Frontal cortex (tissue), 3 donors: ENCODE measurements at regions not wholly inside any gene's neighbourhood (a gene's known extent, or its start where the extent isn't known, plus 50 kb on each side); places are given as distances from the start of the nearest gene placed in this dataset.

ENCODE experiments used
- DNase-seq, 2 donors: peaks; one replicate each; pipeline ENCODE4 v3.0.0; 2012; ENCODE audit warnings: low spot score in 2 of 2
- FAIRE-seq: peaks from 2 replicates; lab custom pipeline; 2012; peaks lifted over from hg19 to GRCh38; lab: Jason Lieb, UNC
- donor health status: control.
- donor health status: control.
- donor health status: control.

DNA sequence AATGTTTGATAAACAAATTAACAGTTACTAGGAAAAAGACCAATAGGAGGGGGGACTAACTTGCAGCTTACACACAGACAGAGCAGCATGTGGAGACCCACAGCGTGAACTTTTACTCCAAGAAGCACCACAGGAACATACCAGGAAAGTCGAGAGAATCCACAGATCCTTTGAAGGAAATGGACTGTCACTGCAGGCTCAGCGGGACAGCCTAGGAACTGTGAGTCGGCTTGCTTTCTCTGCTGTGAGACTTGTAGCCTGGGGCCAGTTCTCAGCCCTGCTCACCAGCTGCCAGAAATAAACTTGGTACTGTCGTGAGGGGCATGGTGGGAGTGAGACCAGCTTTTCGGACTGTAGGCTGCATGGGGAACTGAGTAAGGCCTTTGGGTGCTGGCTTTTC lies 1211.5 kb downstream of the PCDH17 start:
- DNase-seq (no peak), FAIRE-seq (no peak)

DNA sequence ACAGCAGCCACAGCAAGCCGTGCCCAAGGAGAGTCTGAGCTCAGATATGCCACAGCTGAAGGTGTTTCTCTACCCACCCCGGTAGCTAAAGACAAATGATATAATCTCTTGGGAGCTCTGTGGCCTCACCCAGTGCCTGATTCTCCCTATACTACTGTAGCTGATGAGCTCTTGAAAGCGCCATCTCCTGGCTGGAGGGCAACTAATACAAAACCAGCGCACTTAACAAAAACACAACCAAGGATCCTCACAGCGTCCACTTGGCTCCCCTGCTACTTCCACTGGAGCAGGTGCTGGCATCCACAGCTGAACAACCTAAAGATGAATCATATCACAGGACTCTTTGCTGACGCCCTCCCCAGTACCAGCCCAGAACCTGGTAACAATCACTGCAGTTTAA lies 1212.0 kb downstream of the PCDH17 start:
- DNase-seq (no peak), FAIRE-seq (no peak)

DNA sequence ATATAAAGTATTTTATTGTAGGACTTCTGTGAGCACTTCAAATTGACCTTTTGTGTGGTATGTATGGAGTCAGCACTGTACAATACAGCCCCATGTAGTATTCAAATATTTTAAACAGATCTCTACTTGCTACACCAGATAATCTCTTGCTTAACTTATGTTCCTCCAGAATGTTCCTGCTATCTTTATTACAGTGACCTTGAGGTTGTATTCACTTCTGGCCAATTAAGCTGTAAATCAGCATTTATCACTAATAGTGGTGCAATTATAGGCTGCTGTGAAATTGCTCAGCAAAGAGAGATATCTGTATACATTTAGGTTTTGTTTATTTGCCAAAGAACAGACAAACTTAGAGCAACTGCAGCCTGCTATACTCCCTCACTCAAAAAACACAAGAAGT lies 1218.6 kb downstream of the PCDH17 start:
- FAIRE-seq, result no peak

DNA sequence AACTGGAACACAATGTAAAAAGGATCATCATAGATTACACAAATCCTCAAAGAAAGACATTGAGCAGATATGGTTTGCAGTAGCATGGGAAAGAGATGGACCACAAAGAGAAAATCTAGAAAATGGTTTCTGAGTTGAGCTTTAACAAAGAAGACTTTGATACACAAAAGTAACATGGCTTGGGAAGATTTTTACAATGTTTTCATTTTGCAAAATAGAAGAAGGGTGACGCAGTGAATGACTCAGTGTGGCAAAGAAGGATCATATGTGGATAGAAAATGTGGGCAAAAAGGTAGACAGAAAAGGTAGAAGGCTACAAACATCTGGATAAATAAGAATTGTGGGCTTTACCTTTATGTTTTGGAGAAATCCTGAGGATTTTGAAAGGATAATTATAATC lies 1220.5 kb downstream of the PCDH17 start:
- DNase-seq, result no peak
- FAIRE-seq, result no peak

More for the DNA sequence above, 1218.6 kb downstream of the PCDH17 start:
- no peak for DNase-seq

DNA sequence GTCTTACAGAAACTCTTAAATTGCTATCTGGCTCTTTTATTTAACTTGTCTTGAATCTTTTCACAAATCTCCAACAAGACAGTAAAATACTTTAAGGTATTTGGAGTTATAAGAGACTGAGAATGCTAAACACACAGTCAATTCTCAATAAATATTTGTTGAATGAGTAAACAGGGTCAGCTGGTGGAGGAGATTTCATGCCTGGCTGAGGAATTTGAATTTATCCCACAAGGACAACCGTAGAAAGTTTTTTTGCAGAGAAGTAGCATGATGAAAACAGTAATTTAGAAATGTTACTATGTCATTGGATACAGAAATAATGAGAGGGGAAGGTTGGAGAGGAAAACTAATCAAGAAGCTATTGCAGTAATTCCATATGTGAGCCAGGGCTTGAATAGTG lies 1223.7 kb downstream of the PCDH17 start:
- DNase-seq, result no peak
- no peak for FAIRE-seq

DNA sequence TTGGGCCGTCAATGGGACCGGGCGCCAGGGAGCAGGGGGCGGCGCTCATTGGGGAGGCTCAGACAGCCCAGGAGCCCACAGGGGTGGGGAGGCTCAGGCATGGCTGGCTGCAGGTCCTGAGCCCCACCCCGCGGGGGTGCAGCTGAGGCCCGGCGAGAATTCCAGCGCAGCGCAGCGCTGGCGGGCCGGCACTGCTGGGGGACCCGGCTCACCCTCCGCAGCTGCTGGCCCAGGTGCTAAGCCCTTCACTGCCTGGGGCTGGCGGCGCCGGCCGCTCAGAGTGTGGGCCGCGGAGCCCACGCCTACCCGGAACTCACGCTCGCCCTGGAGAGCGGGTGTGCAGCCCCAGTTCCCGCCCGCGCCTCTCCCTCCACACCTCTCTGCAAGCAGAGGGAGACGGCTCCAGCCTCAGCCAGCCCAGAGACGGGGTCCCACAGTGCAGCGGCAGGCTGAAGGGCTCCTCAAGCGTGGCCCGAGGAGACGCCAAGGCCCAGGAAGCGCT lies 1227.4 kb downstream of the PCDH17 start:
- FAIRE-seq (no peak), DNase-seq (no peak)

DNA sequence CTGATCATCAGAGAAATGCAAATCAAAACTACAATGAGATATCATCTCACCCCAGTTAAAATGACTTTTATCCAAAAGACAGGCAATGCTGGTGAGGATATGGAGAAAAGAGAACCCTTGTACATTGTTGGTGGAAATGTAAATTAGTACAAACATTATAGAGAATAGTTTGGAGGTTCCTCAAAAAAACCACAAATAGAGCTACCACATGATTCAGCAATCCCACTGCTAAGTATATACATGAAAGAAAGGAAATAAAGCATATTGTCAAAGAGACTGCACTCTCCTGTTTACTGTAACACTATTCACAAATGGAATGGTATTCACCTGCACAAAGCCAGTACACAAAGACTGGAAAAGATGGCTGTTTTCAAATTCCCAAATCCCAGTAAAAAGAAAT lies 1233.7 kb downstream of the PCDH17 start:
- FAIRE-seq, result no peak
- no peak for DNase-seq

DNA sequence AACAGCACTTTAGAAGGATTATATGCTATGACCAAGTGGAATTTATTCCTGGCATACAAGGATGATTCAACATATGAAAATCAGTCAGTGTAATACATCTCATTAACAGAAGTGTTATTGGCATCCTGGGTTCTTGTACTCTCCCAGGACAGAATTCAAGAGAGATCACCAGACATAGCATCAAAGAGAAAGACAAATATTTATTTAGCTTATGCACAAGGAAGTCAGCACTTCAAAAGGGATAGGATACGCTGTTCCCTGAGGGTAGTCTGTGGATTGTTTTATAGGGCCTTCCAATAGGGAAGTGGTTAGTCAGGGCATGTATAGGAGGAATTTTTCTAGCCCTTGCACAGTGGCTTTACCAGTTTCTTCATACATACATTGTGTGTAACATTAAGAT lies 1238.0 kb downstream of the PCDH17 start:
- FAIRE-seq, result no peak
- DNase-seq, result no peak

DNA sequence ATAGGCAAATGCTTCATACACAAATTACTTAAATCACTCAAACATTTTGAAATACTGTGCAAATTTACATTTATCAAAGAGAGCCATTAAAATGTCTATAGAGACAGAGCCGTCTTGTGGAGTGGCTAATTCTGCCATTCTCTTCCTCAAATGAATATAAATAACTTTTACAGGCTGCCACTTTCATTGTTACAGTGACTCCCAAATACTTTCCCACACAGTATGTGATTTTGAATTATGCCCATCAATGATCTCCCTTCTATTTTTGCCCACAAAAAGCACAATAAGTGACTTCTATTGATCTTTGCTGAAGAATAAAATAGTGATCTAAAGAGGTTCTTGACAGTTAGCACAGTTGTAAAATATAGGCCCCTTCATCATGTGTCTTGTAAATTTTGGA lies 1244.9 kb downstream of the PCDH17 start:
- DNase-seq, result no peak
- FAIRE-seq, result no peak

DNA sequence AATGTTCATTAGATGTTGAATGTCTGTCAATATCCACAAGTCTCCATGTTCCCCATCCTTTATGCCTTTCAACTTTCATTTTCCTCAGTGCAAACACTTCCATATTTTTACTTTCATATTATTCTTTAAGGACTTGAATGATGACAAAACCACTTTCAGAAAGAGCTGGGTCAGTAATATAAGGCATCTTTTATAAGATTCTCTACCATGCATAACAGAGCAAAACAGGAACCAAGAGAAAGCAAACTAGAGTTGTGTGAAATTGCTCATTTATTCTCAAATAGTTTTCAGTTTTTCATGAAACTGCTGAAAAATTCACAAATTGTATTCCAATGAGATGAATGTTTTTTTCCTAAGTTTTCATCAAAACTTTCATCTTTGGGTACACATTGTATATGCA lies 1247.6 kb downstream of the PCDH17 start:
- DNase-seq, result no peak
- FAIRE-seq, result no peak

DNA sequence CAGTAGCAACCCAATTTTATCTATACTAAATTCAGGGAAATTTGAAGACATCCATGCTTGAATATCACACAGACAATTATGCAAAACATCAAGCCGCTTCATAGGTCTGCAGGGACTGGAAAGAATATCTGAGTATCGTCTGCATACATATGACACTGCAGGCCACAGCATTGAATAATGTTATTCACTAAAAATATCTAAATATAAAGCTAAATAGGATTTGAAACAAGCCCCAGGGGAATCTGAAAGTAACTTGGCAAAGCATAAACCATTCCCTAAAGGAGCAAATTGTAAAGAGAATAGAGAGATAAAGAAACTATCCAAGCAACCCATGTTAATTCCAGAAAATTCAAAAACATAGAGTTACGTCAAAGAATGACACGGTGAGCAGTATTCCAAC lies 1251.0 kb downstream of the PCDH17 start:
- FAIRE-seq (no peak), DNase-seq (no peak)

DNA sequence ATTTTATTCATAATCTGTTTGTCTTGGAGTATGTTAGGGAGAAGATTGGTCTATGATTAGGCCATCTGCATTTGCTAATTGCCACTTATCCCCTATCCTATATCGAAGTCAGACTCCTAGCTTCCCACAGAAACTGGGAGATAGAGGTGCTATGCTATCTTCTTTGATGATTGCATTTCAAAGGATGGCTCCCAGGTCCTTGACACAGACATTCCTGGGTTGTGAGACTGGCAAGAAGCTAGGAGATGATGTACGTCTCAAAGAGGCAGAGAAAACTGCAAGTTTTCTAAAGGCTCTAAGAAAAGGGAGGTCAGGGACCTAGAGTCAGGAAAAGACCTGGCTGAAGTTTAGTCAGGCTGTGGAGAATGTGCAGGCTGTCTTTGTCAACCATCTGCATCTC lies 1251.9 kb downstream of the PCDH17 start:
- no peak for DNase-seq
- FAIRE-seq, result no peak

DNA sequence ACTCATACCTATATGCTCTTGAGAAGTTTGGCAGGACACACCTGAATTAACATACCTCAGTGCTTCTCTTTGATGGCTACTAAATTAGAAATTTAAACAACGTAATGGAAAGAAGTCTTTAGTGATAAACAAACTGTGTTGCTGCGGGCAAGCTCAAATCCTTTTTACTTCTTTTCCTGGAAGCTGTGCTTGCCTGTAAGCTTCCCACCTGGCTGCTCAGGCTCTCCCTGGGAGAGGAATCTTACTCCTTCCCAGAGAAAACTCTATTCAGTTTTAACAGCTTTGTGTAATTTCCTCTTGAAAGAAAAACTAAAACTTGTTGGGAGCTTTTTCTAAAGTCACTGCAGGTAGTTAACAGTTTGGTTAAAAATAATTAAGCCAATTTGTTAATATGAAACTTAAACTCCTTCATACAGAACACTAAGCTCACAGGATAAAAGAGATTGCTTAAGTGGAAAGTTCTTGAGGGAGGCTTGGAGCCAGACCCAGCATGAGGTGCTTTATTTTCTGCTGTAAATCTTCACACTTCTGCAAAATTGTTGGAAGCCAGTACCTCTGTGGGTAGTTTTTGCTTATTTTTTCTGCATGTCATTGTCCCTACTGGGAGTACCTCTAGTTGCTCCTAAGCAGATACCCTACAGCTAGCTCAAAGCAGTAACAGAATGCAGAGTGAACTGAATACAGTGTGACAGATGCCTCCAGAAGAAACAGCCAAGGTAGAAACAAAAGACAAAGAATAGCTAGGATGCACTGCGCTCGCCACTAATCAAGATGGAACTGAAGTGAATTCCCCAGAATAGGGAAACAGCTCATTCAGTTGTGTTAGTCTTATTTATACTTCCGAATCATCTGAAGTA lies 1253.0 kb downstream of the PCDH17 start:
- FAIRE-seq (no peak), DNase-seq (no peak)

DNA sequence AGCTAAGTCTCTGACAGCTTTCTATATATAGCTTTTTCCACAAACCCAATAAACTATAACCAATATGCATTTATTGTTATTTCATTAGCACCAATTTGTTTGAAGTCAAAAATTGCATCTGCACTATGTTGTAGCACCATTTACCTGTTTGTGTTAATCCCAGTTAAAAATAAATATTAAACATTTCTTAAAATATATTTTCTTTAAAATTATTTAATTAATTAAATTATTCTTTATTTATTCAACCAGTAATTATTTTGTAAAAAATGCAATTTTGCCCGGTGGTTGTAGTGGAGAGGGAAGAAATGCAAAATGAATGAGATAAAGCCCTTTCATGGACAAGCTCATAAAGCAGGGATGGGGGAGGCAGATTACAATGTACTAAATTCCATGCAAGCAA lies 1257.9 kb downstream of the PCDH17 start:
- FAIRE-seq (no peak), DNase-seq (no peak)

DNA sequence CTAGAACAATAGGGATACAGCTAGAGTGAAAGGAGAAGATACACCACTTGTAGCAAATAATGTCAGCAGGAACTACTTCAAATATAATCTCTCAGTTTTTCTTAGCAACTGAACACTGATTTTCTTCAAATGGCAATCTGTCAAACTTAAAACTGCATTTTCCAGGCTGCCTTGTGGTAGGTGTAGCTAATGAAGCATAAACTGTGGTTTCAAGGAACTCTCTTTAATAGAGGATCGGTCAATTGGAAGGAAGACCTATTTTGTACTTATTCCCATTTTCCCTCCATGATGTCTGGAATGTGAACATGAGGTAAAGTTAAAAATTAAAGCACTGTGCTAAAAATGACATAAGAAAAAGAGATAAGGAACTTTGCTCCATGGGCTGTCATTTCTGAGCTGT lies 1261.9 kb downstream of the PCDH17 start:
- DNase-seq (no peak), FAIRE-seq (no peak)

DNA sequence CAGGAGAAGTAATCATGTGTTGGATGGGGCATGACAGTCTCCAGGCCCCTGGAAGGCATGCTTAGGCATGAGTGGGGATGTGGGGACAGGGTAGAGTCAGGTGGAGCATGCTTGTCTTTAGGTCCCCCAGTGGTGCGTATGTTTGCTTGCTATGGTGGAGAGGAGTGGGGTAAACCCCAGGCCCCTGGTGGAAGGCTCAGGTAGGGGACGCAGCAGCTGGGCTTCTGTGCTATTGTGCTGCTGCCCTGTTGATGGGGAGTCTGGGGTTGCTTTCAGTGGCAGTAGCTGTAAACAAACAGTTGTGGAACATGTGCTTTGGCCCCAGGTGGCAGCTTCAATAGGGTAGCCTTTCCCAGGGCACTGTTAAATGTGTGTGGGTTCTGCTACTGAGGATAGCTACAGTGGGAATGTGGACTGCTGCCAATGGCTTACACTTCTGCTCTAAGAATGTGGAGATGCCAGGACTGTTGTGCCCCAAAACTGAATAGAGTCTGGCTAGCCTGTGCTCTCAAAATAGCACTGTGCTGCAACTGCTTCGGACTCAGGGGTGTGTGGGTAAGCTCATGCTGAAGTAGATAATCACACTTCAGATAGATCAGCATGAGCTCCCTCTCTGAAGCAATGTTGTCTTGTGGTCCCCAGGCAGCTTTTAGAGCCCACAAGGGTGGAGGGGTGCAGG lies 1257.3 kb downstream of the DIAPH3 start:
- FAIRE-seq (no peak), DNase-seq (no peak)

DNA sequence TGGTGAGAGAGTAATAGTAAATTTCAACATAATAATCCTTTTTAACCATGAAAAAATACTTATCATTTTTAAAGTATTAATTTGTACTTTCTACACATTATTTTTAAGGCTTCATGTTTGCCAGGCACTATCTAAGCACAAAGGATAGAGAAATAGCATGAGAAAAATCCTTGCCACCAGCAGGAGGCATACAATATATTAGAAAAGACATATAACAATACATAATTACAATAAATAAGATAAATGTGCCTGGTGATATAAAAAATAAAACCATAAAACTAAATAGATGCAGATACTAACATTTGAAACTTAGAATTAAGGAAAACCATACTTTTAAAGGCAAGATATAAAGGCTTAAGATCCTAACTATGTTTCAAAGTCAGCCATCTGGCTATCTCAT lies 1256.4 kb downstream of the DIAPH3 start:
- FAIRE-seq (no peak), DNase-seq (no peak)

DNA sequence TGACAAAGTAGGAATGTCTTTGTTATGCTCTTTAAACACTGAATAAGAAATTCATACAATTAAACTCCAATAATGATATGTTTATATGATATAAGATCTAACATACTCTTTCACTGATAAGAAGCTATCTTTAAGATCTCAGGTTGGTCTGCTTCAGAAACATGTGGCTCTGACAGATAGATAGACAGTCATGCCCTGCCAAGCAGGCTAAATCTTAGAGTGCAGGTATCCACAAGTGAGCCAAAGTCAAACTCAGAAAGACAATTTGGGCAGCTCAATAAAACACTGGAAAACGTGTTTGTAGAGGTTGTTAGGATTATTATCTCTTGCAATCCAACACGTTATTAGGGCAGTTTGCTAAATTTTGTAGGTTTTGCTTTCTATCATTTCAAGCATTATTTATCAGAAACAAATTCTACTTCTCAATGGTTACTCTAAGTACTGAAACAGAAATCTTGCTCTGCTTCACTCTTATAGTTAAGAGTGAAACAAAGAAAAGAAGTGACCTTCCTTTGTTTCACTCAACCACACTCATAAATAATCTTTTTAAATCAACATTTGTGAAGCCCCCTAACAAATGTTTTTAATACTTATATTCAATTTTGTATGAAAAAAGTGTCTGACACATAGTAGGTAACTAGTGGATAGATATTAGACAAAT lies 1255.6 kb downstream of the DIAPH3 start:
- FAIRE-seq (no peak), DNase-seq (no peak)

DNA sequence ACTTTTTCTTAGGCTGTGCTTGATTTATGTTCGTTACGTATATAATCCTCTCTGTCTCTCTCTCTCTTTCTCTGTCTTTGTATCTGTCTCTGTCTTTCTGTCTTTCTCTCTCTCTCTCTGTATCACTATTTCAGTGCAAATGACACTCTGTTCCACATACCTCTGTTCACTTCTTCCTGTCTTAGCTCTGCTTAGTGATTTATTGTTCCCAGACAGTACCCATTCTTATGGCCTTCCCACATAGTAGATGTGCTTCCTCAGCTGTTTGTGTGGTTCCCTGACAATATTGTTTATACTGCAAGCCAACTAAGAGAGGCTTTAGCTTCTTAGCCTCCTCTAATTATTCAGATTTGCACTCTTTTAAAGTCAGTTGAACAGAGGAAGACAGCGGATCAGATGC lies 1244.2 kb downstream of the DIAPH3 start:
- no peak for DNase-seq
- FAIRE-seq, result no peak

DNA sequence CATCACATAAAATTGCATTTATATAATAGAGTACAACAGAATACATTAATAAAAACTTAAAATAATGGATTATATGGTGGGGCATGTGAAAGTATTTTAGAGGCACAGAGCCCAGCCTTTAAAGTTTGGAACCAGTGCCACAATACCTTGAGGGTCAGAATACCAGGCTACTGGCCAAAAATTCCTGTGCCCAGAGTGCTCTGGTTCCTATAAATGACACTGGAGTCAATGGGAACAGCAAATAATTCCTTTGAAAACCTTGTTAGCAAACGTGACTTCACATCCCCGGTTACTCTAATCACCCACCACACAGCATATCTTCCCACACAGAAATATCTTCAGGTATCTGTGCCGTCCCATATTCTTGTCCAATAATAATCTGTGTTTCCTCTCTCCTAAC lies 1242.6 kb downstream of the DIAPH3 start:
- DNase-seq, result no peak
- FAIRE-seq, result no peak

DNA sequence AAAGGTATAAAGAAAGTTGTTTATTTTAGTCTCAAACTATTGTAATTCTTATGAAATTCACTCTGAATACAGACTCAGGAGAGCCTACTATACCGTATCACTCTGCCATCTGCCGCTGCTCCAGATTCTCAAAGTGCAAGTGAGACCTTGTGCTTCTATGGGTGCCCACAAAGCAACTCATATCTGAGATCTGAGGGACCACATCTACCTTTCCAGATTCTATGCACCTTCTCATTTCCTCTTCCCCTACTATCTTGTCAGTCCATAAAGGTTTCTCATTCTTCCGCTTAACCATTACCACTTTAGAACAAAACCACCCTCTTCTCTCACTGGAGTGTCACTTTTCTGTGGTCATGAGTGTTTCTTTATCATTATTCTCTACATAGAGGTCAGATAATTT lies 1236.9 kb downstream of the DIAPH3 start:
- DNase-seq (no peak), FAIRE-seq (no peak)
